CD4-positive, CD25-positive, alpha-beta regulatory T cell (primary cell): ENCODE measurements at regions not wholly inside any gene's neighbourhood (a gene's known extent, or its start where the extent isn't known, plus 50 kb on each side); places are given as distances from the start of the nearest gene placed in this dataset.
A peak's percentile ranks its signal among the peaks of the same experiment; 100 is the strongest.

ENCODE experiments used
- ATAC-seq, 2 donors: fragments of 150-1000 bp; cut with Tn5 transposase; one replicate each; pipeline ENCODE4 v1.10.0; 2021; ENCODE audit warnings: low read depth in 2 of 2, moderate number of reproducible peaks in 2 of 2, moderate library complexity in 1 of 2
- DNase-seq, 3 donors: peaks; one replicate each; pipeline versions ENCODE4 v3.0.0 to v3.0.0-alpha.2; 2012 to 2022; ENCODE audit warnings: mixed read lengths in 1 of 3
- H3K27ac ChIP-seq: one replicate; pipeline ENCODE4 v1.7.0; 2013; ENCODE audit warnings: mild to moderate bottlenecking, low read length; ENCODE audit not compliant: insufficient read depth, poor library complexity, severe bottlenecking
- H3K27me3 ChIP-seq: one replicate; pipeline ENCODE4 v1.7.0; 2013; ENCODE audit warnings: low read length; ENCODE audit not compliant: control insufficient read depth, insufficient read depth
- H3K36me3 ChIP-seq: one replicate; pipeline ENCODE4 v1.7.0; 2013; ENCODE audit warnings: mild to moderate bottlenecking, low read length, moderate library complexity; ENCODE audit not compliant: control insufficient read depth, insufficient read depth
- H3K4me1 ChIP-seq: 2 replicates; pipeline ENCODE4 v1.7.0; 2013; ENCODE audit warnings: mild to moderate bottlenecking, low read length; ENCODE audit not compliant: insufficient read depth, control insufficient read depth, poor library complexity, severe bottlenecking
- H3K4me3 ChIP-seq: one replicate; pipeline ENCODE4 v1.7.0; 2013; ENCODE audit warnings: low read depth, mild to moderate bottlenecking, low read length, moderate library complexity
- H3K9me3 ChIP-seq, 2 experiments: 1 replicate in 1 of 2; 2 replicates in 1 of 2; pipeline ENCODE4 v1.7.0; 2013; ENCODE audit warnings: low read length in 2 of 2, mild to moderate bottlenecking in 1 of 2, moderate library complexity in 1 of 2; ENCODE audit not compliant: control insufficient read depth in 2 of 2
- H3K27ac Mint-ChIP-seq, 3 donors: one replicate each; pipeline ENCODE4 v1.8.0; 2020 to 2022; ENCODE audit warnings: mild to moderate bottlenecking in 3 of 3, mixed read lengths in 3 of 3, moderate library complexity in 2 of 3
- H3K27me3 Mint-ChIP-seq: one replicate; pipeline ENCODE4 v1.8.0; 2022; ENCODE audit warnings: mild to moderate bottlenecking, mixed read lengths
- H3K36me3 Mint-ChIP-seq: one replicate; pipeline ENCODE4 v1.8.0; 2020; ENCODE audit warnings: mixed read lengths
- H3K4me1 Mint-ChIP-seq, 4 donors: one replicate each; pipeline ENCODE4 v1.8.0; 2020 to 2022; ENCODE audit warnings: mixed read lengths in 4 of 4, mild to moderate bottlenecking in 1 of 4
- H3K4me3 Mint-ChIP-seq, 4 donors: one replicate each; pipeline ENCODE4 v1.8.0; 2020 to 2022; ENCODE audit warnings: mild to moderate bottlenecking in 4 of 4, mixed read lengths in 4 of 4, moderate library complexity in 3 of 4
- H3K9me3 Mint-ChIP-seq, 7 donors: one replicate each; pipeline ENCODE4 v1.8.0; 2020 to 2022; ENCODE audit warnings: mixed read lengths in 7 of 7, mild to moderate bottlenecking in 3 of 7, moderate library complexity in 2 of 7

DNA sequence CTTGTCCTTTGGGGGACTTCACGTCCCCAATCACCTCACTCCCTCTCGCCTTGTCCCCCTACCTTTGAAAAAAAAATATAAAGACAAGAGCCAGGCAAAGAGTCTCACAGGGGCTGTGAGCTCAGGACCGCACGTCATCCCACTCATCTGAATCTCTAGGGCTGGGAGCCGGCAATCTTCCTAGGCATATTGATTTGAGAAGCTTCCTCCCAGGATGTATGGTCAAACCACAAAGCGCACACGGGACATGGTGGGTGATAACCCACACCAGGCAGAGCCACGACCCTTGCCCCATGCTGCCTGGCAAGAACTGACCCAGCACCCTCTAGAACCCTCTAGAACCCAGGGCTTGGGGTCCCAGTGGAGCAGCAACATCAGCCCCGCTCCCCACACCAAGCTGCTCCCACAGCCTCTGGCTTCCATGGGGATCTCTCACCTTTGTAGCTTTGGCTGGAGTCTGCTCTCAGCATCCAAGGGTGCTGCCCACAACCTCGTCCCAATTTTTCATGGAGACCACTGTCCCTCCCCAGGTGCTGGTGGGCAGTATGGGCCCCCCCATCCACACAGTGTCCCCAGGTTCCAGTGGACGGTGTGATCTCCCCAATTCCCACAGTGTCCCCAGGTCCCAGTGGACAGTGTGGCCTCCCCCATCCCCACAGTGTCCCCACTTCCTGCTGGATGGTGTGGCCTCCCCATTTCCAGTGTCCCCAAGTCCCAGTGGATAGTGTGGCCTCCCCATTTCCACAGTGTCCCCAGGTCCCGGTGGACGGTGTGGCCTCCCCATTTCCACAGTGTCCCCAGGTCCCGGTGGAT is 85.2 kb upstream of the FGF3 start:
- ATAC-seq (no peak), DNase-seq (no peak)
- H3K4me1 ChIP-seq: no peaks in the 10 kb centered on the region
- H3K27me3 ChIP-seq: no peaks in the 10 kb centered on the region
- H3K4me3 ChIP-seq: no peak overlapping the region
- H3K9me3 ChIP-seq: no peaks in the 10 kb centered on the region
- Mint-ChIP-seq H3K27me3 (peaks cover 6% of the 10 kb centered on the region), H3K4me1 (no peaks in the 10 kb centered on the region), H3K36me3 (no peaks in the 10 kb centered on the region), H3K9me3 (no peaks in the 10 kb centered on the region), H3K4me3 (no peak overlapping the region), H3K27ac (peak overlapping the region in 1 of 3 donors; percentile 71)
- no peaks in the 10 kb centered on the region for H3K36me3 ChIP-seq
- H3K27ac ChIP-seq: no peak overlapping the region

- Mint-ChIP-seq H3K27ac (peak overlapping the region in 1 of 3 donors; percentile 38), H3K4me3 (no peak overlapping the region), H3K4me1 (no peaks in the 10 kb centered on the region), H3K27me3 (peaks cover 6% of the 10 kb centered on the region), H3K9me3 (no peaks in the 10 kb centered on the region), H3K36me3 (no peaks in the 10 kb centered on the region)
- DNase-seq: no peak
- Histone ChIP-seq H3K9me3 (no peaks in the 10 kb centered on the region), H3K4me3 (no peak overlapping the region), H3K27ac (no peak overlapping the region), H3K4me1 (no peaks in the 10 kb centered on the region), H3K27me3 (no peaks in the 10 kb centered on the region), H3K36me3 (no peaks in the 10 kb centered on the region)
- no peak for ATAC-seq
These were observed 85.8 kb upstream of the FGF3 start for GRCh38 chr11:69904974-69905535.

DNA sequence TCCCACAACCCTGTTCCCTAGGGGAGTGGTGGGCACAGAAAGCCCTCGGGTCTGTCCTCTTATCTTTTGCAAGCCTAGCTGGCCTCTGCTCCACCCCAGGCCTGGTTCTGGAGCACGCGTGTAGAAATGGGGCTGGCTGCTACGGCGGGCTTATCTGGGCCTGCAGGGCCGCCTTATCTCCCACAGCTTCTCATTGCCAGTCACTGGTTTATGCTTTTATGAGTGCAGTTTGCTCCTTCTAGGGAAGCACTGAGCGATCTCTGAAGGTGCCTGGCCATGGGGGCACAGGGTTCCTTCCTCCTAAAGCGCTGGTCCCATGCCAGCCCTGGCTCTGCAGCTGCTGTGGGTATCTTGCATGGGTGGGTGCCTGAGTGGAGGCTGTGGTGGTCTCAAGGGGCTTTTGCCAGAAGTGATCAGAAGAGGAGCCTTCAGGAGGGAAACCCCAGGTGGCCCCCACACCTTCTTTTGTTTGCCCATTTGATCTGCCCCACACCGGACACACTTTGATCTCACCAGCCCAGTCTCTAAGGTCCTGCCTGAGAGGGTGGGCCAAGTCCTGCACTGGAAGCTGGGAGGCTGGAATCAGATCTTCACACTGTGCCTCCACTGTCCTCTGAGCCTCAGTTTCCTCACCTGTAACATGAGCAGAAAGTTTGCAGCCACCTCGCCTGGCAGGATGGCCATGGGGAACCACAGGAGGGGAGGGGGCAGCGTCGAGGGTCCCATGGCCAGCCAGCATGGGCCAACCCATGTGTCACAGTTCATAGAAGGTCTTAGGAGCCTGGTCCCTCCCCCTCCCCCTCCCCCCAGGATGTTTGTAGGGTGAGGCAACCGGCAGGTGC is 86.6 kb upstream of the FGF3 start:
- no peaks in the 10 kb centered on the region for H3K27me3 ChIP-seq
- no peak overlapping the region for H3K27ac ChIP-seq
- no peak overlapping the region for H3K4me3 Mint-ChIP-seq
- H3K4me1 Mint-ChIP-seq: no peaks in the 10 kb centered on the region
- no peak overlapping the region for H3K4me3 ChIP-seq
- H3K36me3 Mint-ChIP-seq: no peaks in the 10 kb centered on the region
- H3K9me3 ChIP-seq: no peaks in the 10 kb centered on the region
- no peaks in the 10 kb centered on the region for H3K4me1 ChIP-seq
- no peaks in the 10 kb centered on the region for H3K9me3 Mint-ChIP-seq
- no peak for ATAC-seq
- H3K27ac Mint-ChIP-seq: no peak overlapping the region
- H3K27me3 Mint-ChIP-seq: peaks cover 6% of the 10 kb centered on the region
- no peak for DNase-seq
- no peaks in the 10 kb centered on the region for H3K36me3 ChIP-seq

DNA sequence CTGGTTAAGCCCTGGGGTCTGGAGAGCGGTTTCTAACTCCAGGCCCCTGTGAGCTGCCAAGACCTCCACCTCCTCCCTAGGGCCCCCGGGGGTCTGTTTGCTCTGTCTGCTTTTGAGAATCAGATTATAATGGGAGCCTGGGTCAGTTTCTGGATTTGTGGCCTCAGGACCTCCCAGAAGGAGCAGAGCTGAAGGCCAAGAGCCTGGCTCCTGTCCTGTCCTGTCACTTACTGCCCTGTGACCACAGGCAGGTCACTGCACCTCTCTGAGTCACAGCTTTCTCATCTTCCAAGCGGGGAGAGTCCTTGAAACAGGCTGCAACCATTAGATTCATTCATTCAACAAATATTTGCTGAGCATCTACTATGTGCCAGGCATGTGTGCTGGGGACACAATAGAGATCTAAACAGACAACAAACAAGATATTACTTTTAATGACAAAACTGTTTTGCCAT is 87.3 kb upstream of the FGF3 start:
- Histone ChIP-seq H3K4me3 (no peak overlapping the region), H3K27me3 (no peaks in the 10 kb centered on the region), H3K36me3 (no peaks in the 10 kb centered on the region), H3K9me3 (no peaks in the 10 kb centered on the region), H3K4me1 (no peaks in the 10 kb centered on the region), H3K27ac (no peak overlapping the region)
- ATAC-seq: no peak
- no peaks in the 10 kb centered on the region for H3K36me3 Mint-ChIP-seq
- peaks cover 6% of the 10 kb centered on the region for H3K27me3 Mint-ChIP-seq
- H3K27ac Mint-ChIP-seq: no peak overlapping the region
- H3K9me3 Mint-ChIP-seq: no peaks in the 10 kb centered on the region
- no peak overlapping the region for H3K4me3 Mint-ChIP-seq
- DNase-seq: no peak
- H3K4me1 Mint-ChIP-seq: no peaks in the 10 kb centered on the region

DNA sequence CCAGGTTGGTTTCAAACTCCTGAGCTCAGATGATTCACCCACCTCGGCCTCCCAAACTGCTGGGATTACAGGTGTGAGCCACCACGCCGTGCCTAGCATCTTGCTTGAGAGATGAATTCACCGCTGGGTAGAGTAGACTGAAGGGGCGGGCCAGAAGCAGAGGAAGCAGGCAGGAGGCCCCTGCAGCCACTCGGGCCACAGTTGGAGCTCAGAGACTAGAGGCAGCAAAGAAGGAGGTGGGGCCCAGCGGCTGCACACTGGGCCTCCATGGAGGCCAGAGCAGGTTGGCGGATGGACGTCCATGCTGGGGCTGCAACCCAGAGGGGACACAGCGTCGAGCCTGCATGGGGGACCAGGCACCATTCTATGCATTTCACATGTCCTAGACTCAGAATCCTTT is 88.4 kb upstream of the FGF3 start:
- Histone ChIP-seq H3K4me3 (no peak overlapping the region), H3K9me3 (no peaks in the 10 kb centered on the region), H3K27ac (no peak overlapping the region), H3K36me3 (no peaks in the 10 kb centered on the region), H3K27me3 (no peaks in the 10 kb centered on the region), H3K4me1 (no peaks in the 10 kb centered on the region)
- Mint-ChIP-seq H3K9me3 (no peaks in the 10 kb centered on the region), H3K4me3 (no peak overlapping the region), H3K27ac (no peak overlapping the region), H3K36me3 (no peaks in the 10 kb centered on the region), H3K27me3 (peaks cover 6% of the 10 kb centered on the region), H3K4me1 (no peaks in the 10 kb centered on the region)
- ATAC-seq: no peak
- no peak for DNase-seq

GRCh38 chr11:69908511-69909220 is 89.5 kb upstream of the FGF3 start:
- no peaks in the 10 kb centered on the region for H3K36me3 ChIP-seq
- DNase-seq (no peak), ATAC-seq (no peak)
- H3K4me3 Mint-ChIP-seq: no peak overlapping the region
- H3K9me3 ChIP-seq: no peaks in the 10 kb centered on the region
- H3K27ac ChIP-seq: no peak overlapping the region
- no peaks in the 10 kb centered on the region for H3K36me3 Mint-ChIP-seq
- no peaks in the 10 kb centered on the region for H3K9me3 Mint-ChIP-seq
- H3K4me1 Mint-ChIP-seq: no peaks in the 10 kb centered on the region
- no peaks in the 10 kb centered on the region for H3K27me3 ChIP-seq
- peaks cover 6% of the 10 kb centered on the region for H3K27me3 Mint-ChIP-seq
- H3K4me3 ChIP-seq: no peak overlapping the region
- H3K27ac Mint-ChIP-seq: no peak overlapping the region
- no peaks in the 10 kb centered on the region for H3K4me1 ChIP-seq

DNA sequence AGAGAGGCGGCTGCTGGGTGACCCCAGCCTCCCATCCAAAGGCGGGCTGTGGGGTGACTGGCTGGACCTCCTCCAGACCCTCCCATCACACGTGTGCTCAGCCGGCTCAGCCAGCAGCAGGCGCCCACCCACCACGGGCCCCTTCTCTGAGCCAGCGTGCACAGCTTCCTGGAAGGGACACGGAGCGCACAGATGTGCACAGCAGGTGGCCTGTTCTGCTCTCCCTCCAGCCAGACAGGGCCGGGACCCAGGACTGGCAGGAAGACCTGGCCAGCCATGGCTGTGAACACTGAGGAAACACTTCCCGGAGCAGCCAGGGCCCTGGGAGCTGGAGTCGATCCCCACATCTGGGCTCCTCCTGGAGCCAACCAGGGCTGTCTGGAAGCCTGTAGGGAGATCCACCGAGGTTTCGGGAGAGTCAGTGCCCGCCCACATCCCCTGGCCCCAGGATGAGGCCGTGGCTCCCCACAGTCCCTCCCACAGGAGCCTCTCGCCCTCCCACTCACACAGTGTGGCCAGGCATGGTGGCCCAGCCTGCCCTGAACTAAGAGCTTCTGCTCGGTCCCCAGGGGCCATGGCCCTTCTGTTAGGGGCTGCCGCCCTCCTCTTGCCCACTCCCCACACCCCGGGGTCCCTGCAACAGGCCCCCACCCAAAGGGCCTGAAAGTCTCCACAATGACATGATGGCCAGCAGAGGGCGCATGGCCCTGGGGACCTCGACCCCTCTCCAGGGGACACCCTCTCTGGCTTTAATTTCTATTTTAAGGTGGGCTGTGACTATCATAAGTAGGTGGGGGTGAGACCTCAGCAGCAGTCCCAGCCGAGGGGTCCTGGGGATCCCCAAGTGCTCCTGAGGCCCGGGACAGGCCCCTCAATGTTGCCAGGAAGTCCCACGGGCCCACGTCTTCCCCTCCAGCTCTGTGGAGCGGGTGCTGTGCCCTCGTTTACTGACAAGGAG is 90.6 kb upstream of the FGF3 start:
- Histone ChIP-seq H3K9me3 (no peaks in the 10 kb centered on the region), H3K4me3 (no peak overlapping the region), H3K27me3 (no peaks in the 10 kb centered on the region), H3K4me1 (no peaks in the 10 kb centered on the region), H3K27ac (no peak overlapping the region), H3K36me3 (no peaks in the 10 kb centered on the region)
- Mint-ChIP-seq H3K36me3 (no peaks in the 10 kb centered on the region), H3K27me3 (peaks cover 6% of the 10 kb centered on the region), H3K9me3 (no peaks in the 10 kb centered on the region), H3K4me1 (no peaks in the 10 kb centered on the region), H3K27ac (no peak overlapping the region), H3K4me3 (no peak overlapping the region)
- DNase-seq (no peak), ATAC-seq (no peak)
